Activated T-helper 1 cell treated with anti-CD3 and anti-CD28 coated beads, Interleukin-12 subunit alpha, Interleukin-12 subunit beta, Interleukin-2, Interleukin-4 antibody, amounts not matched to agents 30 ng/mL and 10 ng/mL and 1 ng/mL, durations not matched to agents 14 hours and 24 hours and 36 hours (primary cell): ENCODE measurements at regions not wholly inside any gene's neighbourhood (a gene's known extent, or its start where the extent isn't known, plus 50 kb on each side); places are given as distances from the start of the nearest gene placed in this dataset.

Experiments
- DNase-seq: peaks from one replicate; pipeline ENCODE4 v3.0.0; 2021; ENCODE audit warnings: low spot score
- H3K27ac Mint-ChIP-seq: one replicate; pipeline ENCODE4 v1.8.0; 2021; ENCODE audit warnings: mild to moderate bottlenecking, mixed read lengths
- H3K27me3 Mint-ChIP-seq: one replicate; pipeline ENCODE4 v1.8.0; 2022; ENCODE audit warnings: mild to moderate bottlenecking, moderate library complexity, mixed read lengths; ENCODE audit not compliant: insufficient read depth
- H3K36me3 Mint-ChIP-seq: one replicate; pipeline ENCODE4 v1.8.0; 2021; ENCODE audit warnings: low read depth, mixed read lengths
- H3K4me1 Mint-ChIP-seq: one replicate; pipeline ENCODE4 v1.8.0; 2021; ENCODE audit warnings: low read depth, mixed read lengths
- H3K4me3 Mint-ChIP-seq: one replicate; pipeline ENCODE4 v1.8.0; 2021; ENCODE audit warnings: mild to moderate bottlenecking, moderate library complexity, mixed read lengths
- H3K9me3 Mint-ChIP-seq: one replicate; pipeline ENCODE4 v1.8.0; 2021; ENCODE audit warnings: mixed read lengths
- intact Hi-C: fragments of 100-400 bp; cut with micrococcal nuclease; formaldehyde crosslinking; loops from one replicate; pipeline ENCODE4 v1.15.1; 2024

- no peaks in the 10 kb centered on the region for H3K4me1 Mint-ChIP-seq
- no peaks in the 10 kb centered on the region for H3K9me3 Mint-ChIP-seq
- H3K36me3 Mint-ChIP-seq, result no peaks in the 10 kb centered on the region
- H3K27me3 Mint-ChIP-seq, result peaks cover 4% of the 10 kb centered on the region
- no peak overlapping the region for H3K27ac Mint-ChIP-seq
- intact Hi-C loops, result no loop called here
- no peak for DNase-seq
- H3K4me3 Mint-ChIP-seq, result no peak overlapping the region
Observed at GRCh38 chr3:106631373-106632108, 745.7 kb upstream of the CCDC54 start.

- no peak overlapping the region for H3K27ac Mint-ChIP-seq
- H3K27me3 Mint-ChIP-seq, result peaks cover 4% of the 10 kb centered on the region
- H3K4me3 Mint-ChIP-seq, result no peak overlapping the region
- H3K4me1 Mint-ChIP-seq, result no peaks in the 10 kb centered on the region
- intact Hi-C loops, result no loop called here
- H3K36me3 Mint-ChIP-seq, result no peaks in the 10 kb centered on the region
- no peaks in the 10 kb centered on the region for H3K9me3 Mint-ChIP-seq
- DNase-seq, result no peak
Observed at GRCh38 chr3:106635271-106635670, 742.0 kb upstream of the CCDC54 start.

GRCh38 chr3:106635826-106636225 lies 741.4 kb upstream of the CCDC54 start:
- DNase-seq, result no peak
- intact Hi-C loops, result no loop called here
- Mint-ChIP-seq H3K27ac (no peak overlapping the region), H3K4me1 (no peaks in the 10 kb centered on the region), H3K27me3 (no peaks in the 10 kb centered on the region), H3K36me3 (no peaks in the 10 kb centered on the region), H3K4me3 (no peak overlapping the region), H3K9me3 (no peaks in the 10 kb centered on the region)

- DNase-seq, result no peak
- Mint-ChIP-seq H3K27me3 (no peaks in the 10 kb centered on the region), H3K4me1 (no peaks in the 10 kb centered on the region), H3K36me3 (no peaks in the 10 kb centered on the region), H3K27ac (no peak overlapping the region), H3K4me3 (no peak overlapping the region), H3K9me3 (no peaks in the 10 kb centered on the region)
- intact Hi-C loops, result no loop called here
Observed at GRCh38 chr3:106640353-106640752, 736.9 kb upstream of the CCDC54 start.

GRCh38 chr3:106642161-106642560 lies 735.1 kb upstream of the CCDC54 start:
- DNase-seq, result no peak
- intact Hi-C loops, result no loop called here
- peaks cover 2% of the 10 kb centered on the region for H3K27me3 Mint-ChIP-seq
- H3K36me3 Mint-ChIP-seq, result no peaks in the 10 kb centered on the region
- H3K9me3 Mint-ChIP-seq, result no peaks in the 10 kb centered on the region
- H3K4me3 Mint-ChIP-seq, result no peak overlapping the region
- no peaks in the 10 kb centered on the region for H3K4me1 Mint-ChIP-seq
- H3K27ac Mint-ChIP-seq, result no peak overlapping the region

GRCh38 chr3:106643684-106644161 lies 733.5 kb upstream of the CCDC54 start:
- no peak overlapping the region for H3K4me3 Mint-ChIP-seq
- peaks cover 2% of the 10 kb centered on the region for H3K27me3 Mint-ChIP-seq
- no peaks in the 10 kb centered on the region for H3K36me3 Mint-ChIP-seq
- H3K4me1 Mint-ChIP-seq, result no peaks in the 10 kb centered on the region
- intact Hi-C loops, result no loop called here
- no peak for DNase-seq
- H3K9me3 Mint-ChIP-seq, result no peaks in the 10 kb centered on the region
- no peak overlapping the region for H3K27ac Mint-ChIP-seq

GRCh38 chr3:106673926-106674569 lies 703.2 kb upstream of the CCDC54 start:
- intact Hi-C loops, result no loop called here
- no peaks in the 10 kb centered on the region for H3K4me1 Mint-ChIP-seq
- H3K4me3 Mint-ChIP-seq, result no peak overlapping the region

GRCh38 chr3:106675451-106675850 lies 701.8 kb upstream of the CCDC54 start:
- intact Hi-C loops, result no loop called here
- no peak overlapping the region for H3K27ac Mint-ChIP-seq
- H3K36me3 Mint-ChIP-seq, result no peaks in the 10 kb centered on the region
- no peaks in the 10 kb centered on the region for H3K27me3 Mint-ChIP-seq
- DNase-seq, result no peak
- H3K4me3 Mint-ChIP-seq, result no peak overlapping the region
- no peaks in the 10 kb centered on the region for H3K4me1 Mint-ChIP-seq
- H3K9me3 Mint-ChIP-seq, result no peaks in the 10 kb centered on the region

More at GRCh38 chr3:106673926-106674569, 703.2 kb upstream of the CCDC54 start:
- no peak for DNase-seq
- Mint-ChIP-seq H3K27ac (no peak overlapping the region), H3K9me3 (no peaks in the 10 kb centered on the region), H3K36me3 (no peaks in the 10 kb centered on the region), H3K27me3 (no peaks in the 10 kb centered on the region)

- no peak for DNase-seq
- no peak overlapping the region for H3K27ac Mint-ChIP-seq
- no peak overlapping the region for H3K4me3 Mint-ChIP-seq
- H3K36me3 Mint-ChIP-seq, result no peaks in the 10 kb centered on the region
- no peaks in the 10 kb centered on the region for H3K9me3 Mint-ChIP-seq
- intact Hi-C loops, result no loop called here
- H3K27me3 Mint-ChIP-seq, result peaks cover 4% of the 10 kb centered on the region
- H3K4me1 Mint-ChIP-seq, result no peaks in the 10 kb centered on the region
Observed at GRCh38 chr3:106678657-106679390, 698.4 kb upstream of the CCDC54 start.

- Mint-ChIP-seq H3K27me3 (peaks cover 4% of the 10 kb centered on the region), H3K9me3 (no peaks in the 10 kb centered on the region), H3K4me3 (no peak overlapping the region), H3K4me1 (no peaks in the 10 kb centered on the region), H3K36me3 (no peaks in the 10 kb centered on the region), H3K27ac (no peak overlapping the region)
- intact Hi-C loops, result no loop called here
- DNase-seq, result no peak
Observed at GRCh38 chr3:106683953-106684620, 693.2 kb upstream of the CCDC54 start.

GRCh38 chr3:106685745-106686144 lies 691.5 kb upstream of the CCDC54 start:
- intact Hi-C loops, result no loop called here
- H3K36me3 Mint-ChIP-seq, result no peaks in the 10 kb centered on the region
- no peak overlapping the region for H3K4me3 Mint-ChIP-seq
- no peaks in the 10 kb centered on the region for H3K4me1 Mint-ChIP-seq
- peaks cover 4% of the 10 kb centered on the region for H3K27me3 Mint-ChIP-seq
- no peak for DNase-seq
- no peak overlapping the region for H3K27ac Mint-ChIP-seq
- H3K9me3 Mint-ChIP-seq, result no peaks in the 10 kb centered on the region

- no peaks in the 10 kb centered on the region for H3K4me1 Mint-ChIP-seq
- intact Hi-C loops, result no loop called here
- H3K27ac Mint-ChIP-seq, result no peak overlapping the region
Observed at GRCh38 chr3:106687905-106688304, 689.3 kb upstream of the CCDC54 start.

GRCh38 chr3:106688464-106688863 lies 688.8 kb upstream of the CCDC54 start:
- H3K36me3 Mint-ChIP-seq, result no peaks in the 10 kb centered on the region
- intact Hi-C loops, result no loop called here
- DNase-seq, result no peak
- H3K27me3 Mint-ChIP-seq, result no peaks in the 10 kb centered on the region
- no peak overlapping the region for H3K27ac Mint-ChIP-seq
- no peaks in the 10 kb centered on the region for H3K9me3 Mint-ChIP-seq
- H3K4me3 Mint-ChIP-seq, result no peak overlapping the region
- H3K4me1 Mint-ChIP-seq, result no peaks in the 10 kb centered on the region

More at GRCh38 chr3:106687905-106688304, 689.3 kb upstream of the CCDC54 start:
- DNase-seq, result no peak
- H3K9me3 Mint-ChIP-seq, result no peaks in the 10 kb centered on the region
- H3K4me3 Mint-ChIP-seq, result no peak overlapping the region
- H3K36me3 Mint-ChIP-seq, result no peaks in the 10 kb centered on the region
- H3K27me3 Mint-ChIP-seq, result no peaks in the 10 kb centered on the region
